Breast epithelium (tissue), 3 donors: ENCODE measurements at regions not wholly inside any gene's neighbourhood (a gene's known extent, or its start where the extent isn't known, plus 50 kb on each side); places are given as distances from the start of the nearest gene placed in this dataset.

Experiments used
- POLR2A ChIP-seq: fragments of 450-650 bp; IDR thresholded peaks from one replicate; pipeline ENCODE4 v1.6.1; 2016; ENCODE audit warnings: antibody characterized with exemption, mild to moderate bottlenecking, moderate library complexity
- POLR2AphosphoS5 ChIP-seq, 3 donors: sonication (generic); formaldehyde crosslinking; IDR thresholded peaks; one replicate each; pipeline ENCODE4 v1.6.1; 2017; ENCODE audit warnings: antibody characterized with exemption in 3 of 3
- TF ChIP-seq, protein P1 (sequence below), 3 donors: fragments of 450-650 bp; IDR thresholded peaks; one replicate each; pipeline ENCODE4 v1.5.1; 2016 to 2017; ENCODE audit warnings: antibody characterized with exemption in 3 of 3, mild to moderate bottlenecking in 3 of 3, moderate library complexity in 3 of 3

DNA sequence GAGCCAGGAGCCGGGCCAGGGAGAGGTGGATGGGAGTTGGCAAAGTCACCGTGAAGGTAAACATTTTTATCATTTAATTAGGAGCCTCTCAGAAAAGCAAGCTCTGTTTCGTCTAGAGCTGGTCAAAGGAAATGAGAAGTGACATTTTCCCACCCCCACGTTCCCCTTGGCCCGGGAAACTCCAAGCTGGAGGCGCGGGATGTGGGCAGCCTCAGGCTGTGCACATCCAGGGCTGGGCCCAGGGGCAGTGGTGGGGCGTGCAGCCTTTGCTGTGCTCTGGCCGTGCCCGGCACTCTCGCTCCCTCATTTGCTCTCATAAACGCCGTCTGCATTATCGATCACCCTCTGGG, 135.6 kb upstream of the RET start:
- no peak for TF ChIP-seq POLR2A
- TF ChIP-seq, protein P1, sequence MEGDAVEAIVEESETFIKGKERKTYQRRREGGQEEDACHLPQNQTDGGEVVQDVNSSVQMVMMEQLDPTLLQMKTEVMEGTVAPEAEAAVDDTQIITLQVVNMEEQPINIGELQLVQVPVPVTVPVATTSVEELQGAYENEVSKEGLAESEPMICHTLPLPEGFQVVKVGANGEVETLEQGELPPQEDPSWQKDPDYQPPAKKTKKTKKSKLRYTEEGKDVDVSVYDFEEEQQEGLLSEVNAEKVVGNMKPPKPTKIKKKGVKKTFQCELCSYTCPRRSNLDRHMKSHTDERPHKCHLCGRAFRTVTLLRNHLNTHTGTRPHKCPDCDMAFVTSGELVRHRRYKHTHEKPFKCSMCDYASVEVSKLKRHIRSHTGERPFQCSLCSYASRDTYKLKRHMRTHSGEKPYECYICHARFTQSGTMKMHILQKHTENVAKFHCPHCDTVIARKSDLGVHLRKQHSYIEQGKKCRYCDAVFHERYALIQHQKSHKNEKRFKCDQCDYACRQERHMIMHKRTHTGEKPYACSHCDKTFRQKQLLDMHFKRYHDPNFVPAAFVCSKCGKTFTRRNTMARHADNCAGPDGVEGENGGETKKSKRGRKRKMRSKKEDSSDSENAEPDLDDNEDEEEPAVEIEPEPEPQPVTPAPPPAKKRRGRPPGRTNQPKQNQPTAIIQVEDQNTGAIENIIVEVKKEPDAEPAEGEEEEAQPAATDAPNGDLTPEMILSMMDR (IDR thresholded peaks at IDR 0.05), result no peak
- TF ChIP-seq POLR2AphosphoS5 (IDR thresholded peaks at IDR 0.05), result no peak
